A673 (cell line): ENCODE measurements at regions not wholly inside any gene's neighbourhood (a gene's known extent, or its start where the extent isn't known, plus 50 kb on each side); places are given as distances from the start of the nearest gene placed in this dataset.

Experiments used
- CTCF ChIP-seq: fragments of 300-800, 200-600 bp; sonication (generic); conservative IDR thresholded peaks from 2 replicates; pipeline ENCODE4 v1.5.1; 2017; ENCODE audit warnings: low read depth, mild to moderate bottlenecking, antibody characterized with exemption, low read length, moderate library complexity, mixed read lengths
- EZH2 ChIP-seq: fragments of 200-600 bp; sonication (generic); IDR thresholded peaks from 2 replicates; pipeline ENCODE4 v1.6.1; 2017; ENCODE audit warnings: borderline replicate concordance, low read depth, mild to moderate bottlenecking, mixed read lengths, antibody characterized with exemption, low read length; ENCODE audit not compliant: poor library complexity, severe bottlenecking

GRCh38 chr4:189147005-189147929 lies 793.4 kb upstream of the FRG1 start:
- no peak for TF ChIP-seq CTCF
- no peak for TF ChIP-seq EZH2
